Activated B cell treated with CpG ODN at 0.5 μM for 24 hours (primary cell): ENCODE measurements at regions not wholly inside any gene's neighbourhood (a gene's known extent, or its start where the extent isn't known, plus 50 kb on each side); places are given as distances from the start of the nearest gene placed in this dataset.

Experiments
- ATAC-seq: fragments of 200-7000 bp; cut with Tn5 transposase; one replicate; pipeline ENCODE4 v1.10.0; 2021; ENCODE audit warnings: low read depth, mild to moderate bottlenecking, moderate library complexity
- CTCF ChIA-PET: fragments of 350-600 bp; sonication (Branson Sonifier 250); formaldehyde crosslinking; loops from one replicate; lab custom pipeline; 2021; ENCODE audit warnings: antibody characterized with exemption; lab: Charles Lee
- POLR2A ChIA-PET: fragments of 350-600 bp; sonication (Branson Sonifier 250); formaldehyde crosslinking; loops from one replicate; lab custom pipeline; 2021; ENCODE audit warnings: antibody characterized with exemption; lab: Charles Lee
- DNase-seq: peaks from one replicate; pipeline ENCODE4 v3.0.0; 2022
- H3K27ac Mint-ChIP-seq: one replicate; pipeline ENCODE4 v1.8.0; 2020; ENCODE audit warnings: mixed read lengths
- H3K27me3 Mint-ChIP-seq: one replicate; pipeline ENCODE4 v1.8.0; 2021; ENCODE audit warnings: mixed read lengths
- H3K36me3 Mint-ChIP-seq: one replicate; pipeline ENCODE4 v1.8.0; 2021; ENCODE audit warnings: low read depth, mixed read lengths
- H3K4me1 Mint-ChIP-seq: one replicate; pipeline ENCODE4 v1.8.0; 2021; ENCODE audit warnings: mixed read lengths
- H3K4me3 Mint-ChIP-seq: one replicate; pipeline ENCODE4 v1.8.0; 2020; ENCODE audit warnings: mild to moderate bottlenecking, mixed read lengths
- H3K9me3 Mint-ChIP-seq: one replicate; pipeline ENCODE4 v1.8.0; 2020; ENCODE audit warnings: mixed read lengths
- intact Hi-C: fragments of 100-400 bp; cut with micrococcal nuclease; formaldehyde crosslinking; loops from one replicate; pipeline ENCODE4 v1.15.1; 2024
- TF ChIP-seq, protein P1 (sequence below): fragments of 200-600 bp; IDR thresholded peaks from one replicate; pipeline ENCODE4 v1.8.0; 2022; ENCODE audit warnings: antibody characterized with exemption, mild to moderate bottlenecking

- ATAC-seq (no peak), DNase-seq (no peak)
- Mint-ChIP-seq H3K4me1 (no peaks in the 10 kb centered on the region), H3K36me3 (no peaks in the 10 kb centered on the region), H3K27me3 (no peaks in the 10 kb centered on the region), H3K4me3 (no peak overlapping the region), H3K9me3 (no peaks in the 10 kb centered on the region), H3K27ac (no peak overlapping the region)
- intact Hi-C loops, result no loop called here
- TF ChIP-seq, protein P1, sequence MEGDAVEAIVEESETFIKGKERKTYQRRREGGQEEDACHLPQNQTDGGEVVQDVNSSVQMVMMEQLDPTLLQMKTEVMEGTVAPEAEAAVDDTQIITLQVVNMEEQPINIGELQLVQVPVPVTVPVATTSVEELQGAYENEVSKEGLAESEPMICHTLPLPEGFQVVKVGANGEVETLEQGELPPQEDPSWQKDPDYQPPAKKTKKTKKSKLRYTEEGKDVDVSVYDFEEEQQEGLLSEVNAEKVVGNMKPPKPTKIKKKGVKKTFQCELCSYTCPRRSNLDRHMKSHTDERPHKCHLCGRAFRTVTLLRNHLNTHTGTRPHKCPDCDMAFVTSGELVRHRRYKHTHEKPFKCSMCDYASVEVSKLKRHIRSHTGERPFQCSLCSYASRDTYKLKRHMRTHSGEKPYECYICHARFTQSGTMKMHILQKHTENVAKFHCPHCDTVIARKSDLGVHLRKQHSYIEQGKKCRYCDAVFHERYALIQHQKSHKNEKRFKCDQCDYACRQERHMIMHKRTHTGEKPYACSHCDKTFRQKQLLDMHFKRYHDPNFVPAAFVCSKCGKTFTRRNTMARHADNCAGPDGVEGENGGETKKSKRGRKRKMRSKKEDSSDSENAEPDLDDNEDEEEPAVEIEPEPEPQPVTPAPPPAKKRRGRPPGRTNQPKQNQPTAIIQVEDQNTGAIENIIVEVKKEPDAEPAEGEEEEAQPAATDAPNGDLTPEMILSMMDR, result no peak
- POLR2A ChIA-PET, result no interaction called here
- CTCF ChIA-PET, result no interaction called here
Measured at GRCh38 chr6:95805699-95806098, 210.1 kb upstream of the FUT9 start.

DNA sequence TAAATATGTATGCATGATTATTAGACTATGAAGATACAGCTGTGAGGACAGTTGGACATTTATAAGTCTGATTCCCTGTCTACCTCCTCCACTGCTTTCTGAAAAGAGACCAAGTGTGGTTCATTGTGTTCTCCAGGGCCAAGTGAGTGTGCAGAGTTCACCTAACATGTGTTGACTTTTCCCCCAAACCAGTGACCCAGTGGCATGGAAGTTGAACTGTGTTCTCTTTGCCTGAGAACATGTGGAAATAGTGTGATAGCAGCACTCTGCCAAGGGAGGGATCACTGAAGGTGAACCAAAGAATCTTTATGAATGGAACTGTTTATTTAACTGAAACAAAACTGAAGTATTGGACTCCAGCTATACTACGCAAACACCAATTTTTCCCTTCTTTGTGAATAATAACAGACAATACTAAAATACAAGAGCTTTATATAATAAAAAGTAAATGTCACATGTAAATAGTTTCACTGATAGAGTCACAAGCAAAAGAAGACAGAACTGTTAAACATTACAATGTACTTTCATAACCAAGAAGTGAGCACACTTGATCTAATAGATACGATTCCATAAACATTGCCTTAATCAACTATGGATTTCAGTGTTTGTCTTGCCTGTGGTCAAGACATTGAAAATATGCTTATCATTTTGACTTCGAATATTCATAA, 200.3 kb upstream of the FUT9 start:
- Mint-ChIP-seq H3K27ac (no peak overlapping the region), H3K27me3 (no peaks in the 10 kb centered on the region), H3K4me1 (no peaks in the 10 kb centered on the region), H3K4me3 (no peak overlapping the region), H3K36me3 (no peaks in the 10 kb centered on the region), H3K9me3 (peaks cover 3% of the 10 kb centered on the region)
- DNase-seq (no peak), ATAC-seq (no peak)
- POLR2A ChIA-PET, result no interaction called here
- TF ChIP-seq, protein P1, result no peak
- CTCF ChIA-PET, result no interaction called here
- intact Hi-C loops, result no loop called here

DNA sequence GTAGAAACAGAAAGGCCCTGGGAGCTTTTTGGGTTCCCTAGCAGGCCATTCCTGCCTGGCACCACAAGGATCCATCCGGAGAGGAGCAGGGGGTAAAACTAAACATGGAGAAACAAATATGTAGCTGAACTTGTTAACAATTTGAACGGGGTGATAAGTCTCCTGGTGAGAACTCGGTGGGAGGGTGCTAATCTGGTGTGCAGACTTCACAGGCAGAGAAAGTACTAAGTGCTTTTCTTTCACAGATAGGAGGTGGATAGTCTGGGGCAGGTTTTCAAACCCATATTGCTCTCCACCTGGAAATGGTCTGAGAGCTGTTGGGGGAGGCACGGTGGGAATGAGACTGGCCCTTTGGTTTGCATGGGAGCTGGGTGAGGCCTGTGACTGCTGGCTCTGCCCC, 196.3 kb upstream of the FUT9 start:
- no peaks in the 10 kb centered on the region for H3K27me3 Mint-ChIP-seq
- POLR2A ChIA-PET, result no interaction called here
- intact Hi-C loops, result no loop called here
- CTCF ChIA-PET, result no interaction called here
- DNase-seq, result no peak
- TF ChIP-seq, protein P1, result no peak
- no peak for ATAC-seq
- no peaks in the 10 kb centered on the region for H3K36me3 Mint-ChIP-seq
- no peaks in the 10 kb centered on the region for H3K4me1 Mint-ChIP-seq
- H3K27ac Mint-ChIP-seq, result no peak overlapping the region
- H3K4me3 Mint-ChIP-seq, result no peak overlapping the region
- H3K9me3 Mint-ChIP-seq, result peaks cover 3% of the 10 kb centered on the region

DNA sequence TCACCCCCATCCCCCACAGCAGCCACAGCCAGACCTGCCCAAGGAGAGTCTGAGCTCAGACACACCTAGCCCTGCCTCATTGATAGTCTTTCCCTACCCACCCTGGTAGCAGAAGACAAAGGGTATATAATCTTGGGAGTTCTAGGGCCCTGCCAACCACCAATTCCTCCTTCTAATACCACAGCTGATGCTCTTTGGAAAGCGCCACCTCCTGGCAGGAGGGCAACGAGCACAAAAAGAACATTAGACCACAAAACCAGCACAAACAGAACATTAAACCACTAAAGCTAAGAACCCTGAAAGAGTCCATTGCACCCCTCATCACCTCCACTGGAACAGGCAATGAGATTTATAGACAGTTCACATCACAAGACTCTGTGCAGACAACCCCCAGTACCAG, 195.8 kb upstream of the FUT9 start:
- peaks cover 6% of the 10 kb centered on the region for H3K9me3 Mint-ChIP-seq
- ATAC-seq (no peak), DNase-seq (no peak)
- H3K4me3 Mint-ChIP-seq, result no peak overlapping the region
- intact Hi-C loops, result no loop called here
- H3K27me3 Mint-ChIP-seq, result no peaks in the 10 kb centered on the region
- ChIA-PET CTCF (no interaction called here), POLR2A (no interaction called here)
- no peaks in the 10 kb centered on the region for H3K36me3 Mint-ChIP-seq
- TF ChIP-seq, protein P1, result no peak
- no peak overlapping the region for H3K27ac Mint-ChIP-seq
- H3K4me1 Mint-ChIP-seq, result no peaks in the 10 kb centered on the region

- Mint-ChIP-seq H3K4me1 (no peaks in the 10 kb centered on the region), H3K27ac (no peak overlapping the region), H3K4me3 (no peak overlapping the region), H3K36me3 (no peaks in the 10 kb centered on the region), H3K9me3 (peaks cover 2% of the 10 kb centered on the region), H3K27me3 (no peaks in the 10 kb centered on the region)
- DNase-seq (no peak), ATAC-seq (no peak)
- ChIA-PET POLR2A (no interaction called here), CTCF (no interaction called here)
- TF ChIP-seq, protein P1, result no peak
- intact Hi-C loops, result no loop called here
Measured at GRCh38 chr6:95830859-95831557, 184.8 kb upstream of the FUT9 start.
